ENCODE measurements at regions not wholly inside any gene's neighbourhood (a gene's known extent, or its start where the extent isn't known, plus 50 kb on each side); places are given as distances from the start of the nearest gene placed in this dataset.

DNA sequence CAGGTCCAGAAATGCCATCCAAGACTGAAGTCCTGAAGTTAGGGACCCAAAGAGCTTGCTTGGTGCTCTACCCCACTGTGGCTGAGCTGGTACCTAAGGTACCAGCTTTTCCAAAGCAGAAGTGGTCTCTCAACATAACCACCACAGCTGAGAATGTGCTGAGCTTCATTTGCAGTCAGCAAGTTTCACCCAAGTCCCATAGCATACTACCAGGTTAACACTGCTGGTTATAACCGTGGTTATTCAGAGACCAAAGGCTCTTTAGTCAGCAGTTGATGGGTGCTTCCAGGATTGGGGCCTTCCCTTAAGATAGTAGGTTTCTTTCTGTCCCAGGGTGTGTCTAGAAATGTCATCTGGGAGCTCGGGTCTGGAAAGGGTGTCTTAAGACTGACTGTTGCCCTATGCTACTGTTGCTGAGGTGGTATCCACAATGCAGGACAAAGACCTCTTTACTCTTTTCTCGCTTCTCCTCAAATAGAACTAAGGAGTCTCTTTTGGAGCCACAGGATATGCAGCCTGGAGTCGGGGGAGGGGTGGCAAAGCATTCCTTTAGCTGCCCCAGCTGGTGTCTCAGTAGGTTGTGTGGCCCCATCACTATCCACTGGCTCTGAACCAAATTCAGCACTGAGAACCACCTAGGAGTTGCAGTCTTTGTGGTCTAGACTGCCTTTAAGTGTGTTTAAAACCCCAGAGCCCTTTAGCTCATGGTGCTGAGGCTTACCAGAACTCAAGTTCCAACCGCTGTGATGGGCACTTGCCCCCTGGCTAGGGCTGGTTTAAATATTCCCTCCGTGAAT is 354.9 kb upstream of the SEMA3C start:
- TF ChIP-seq EP300 (IDR thresholded peaks at IDR 0.05; ENCODE audit: borderline replicate concordance), result no peak
- TF ChIP-seq CREB1 (IDR thresholded peaks at IDR 0.05; ENCODE audit: low read depth), result no peak
- TF ChIP-seq, protein P1, sequence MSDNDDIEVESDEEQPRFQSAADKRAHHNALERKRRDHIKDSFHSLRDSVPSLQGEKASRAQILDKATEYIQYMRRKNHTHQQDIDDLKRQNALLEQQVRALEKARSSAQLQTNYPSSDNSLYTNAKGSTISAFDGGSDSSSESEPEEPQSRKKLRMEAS (IDR thresholded peaks at IDR 0.05), result no peak
- no peak for TF ChIP-seq USF1 (IDR thresholded peaks at IDR 0.05)
- TF ChIP-seq REST (IDR thresholded peaks at IDR 0.05; ENCODE audit: low read depth), result no peak
- no peak for TF ChIP-seq RAD21 (IDR thresholded peaks at IDR 0.05; ENCODE audit: low read depth)
- no peak for TF ChIP-seq EGR1 (IDR thresholded peaks at IDR 0.05)
- TF ChIP-seq TAF1 (IDR thresholded peaks at IDR 0.05; ENCODE audit: low read depth), result no peak
- no peak for TF ChIP-seq ZBTB7A (IDR thresholded peaks at IDR 0.05; ENCODE audit: low read depth)
- TF ChIP-seq NFIC (IDR thresholded peaks at IDR 0.05), result no peak
- TF ChIP-seq YY1 (IDR thresholded peaks at IDR 0.05; ENCODE audit: low read depth), result no peak
- no peak for TF ChIP-seq FOXM1 (IDR thresholded peaks at IDR 0.05; ENCODE audit: borderline replicate concordance, low read depth)

All from Ishikawa (cell line).